ENCODE measurements at regions not wholly inside any gene's neighbourhood (a gene's known extent, or its start where the extent isn't known, plus 50 kb on each side); places are given as distances from the start of the nearest gene placed in this dataset.

- Histone ChIP-seq H3K4me1 (replicated peaks in 1 of 4; ENCODE audit: control insufficient read depth in 3 of 4, insufficient read depth in 4 of 4, low read length in 3 of 4) (peaks cover 0 to 3% (median 1%) of the 10 kb centered on the region in 4 experiments; a peak in 2 of 7 replicates), H3K36me3 (ENCODE audit: control insufficient read depth in 2 of 4, insufficient read depth in 4 of 4, low read length in 3 of 4) (no peaks in the 10 kb centered on the region), H4K5ac (ENCODE audit: insufficient read length, low read depth, low read length) (no peak overlapping the region), H2BK120ac (replicated peaks; ENCODE audit: low read depth, low read length) (no peak overlapping the region), H3K23me2 (ENCODE audit: low read depth, low read length) (no peaks in the 10 kb centered on the region), H4K8ac (ENCODE audit: extremely low read depth, insufficient read depth, low read length) (no peak overlapping the region), H3K4me2 (ENCODE audit: insufficient read depth in 1 of 2, low read depth in 2 of 2, low read length in 2 of 2) (no peak overlapping the region), H3K9ac (replicated peaks in 1 of 4; ENCODE audit: extremely low read depth in 1 of 4, low read depth in 3 of 4, low read length in 3 of 4) (no peak overlapping the region), H3K18ac (ENCODE audit: extremely low read depth, low read length) (no peak overlapping the region), H3K79me1 (ENCODE audit: low read depth, low read length) (no peaks in the 10 kb centered on the region), H3K4ac (replicated peaks; ENCODE audit: insufficient read length, low read depth, low read length) (no peak overlapping the region), H4K91ac (replicated peaks; ENCODE audit: insufficient read length, low read length) (no peak overlapping the region), H3K27ac (ENCODE audit: low read depth, low read length) (no peak overlapping the region), H2AK5ac (ENCODE audit: low read depth, low read length) (no peak overlapping the region), H2AFZ (ENCODE audit: low read length) (no peak overlapping the region), H2BK15ac (ENCODE audit: low read length) (no peak overlapping the region), H3K79me2 (ENCODE audit: control insufficient read depth in 1 of 2, insufficient read depth in 2 of 2, low read length in 2 of 2) (no peaks in the 10 kb centered on the region), H2BK20ac (ENCODE audit: low read length) (no peak overlapping the region), H4K20me1 (replicated peaks in 1 of 2; ENCODE audit: control insufficient read depth in 1 of 2, insufficient read depth in 2 of 2, low read length in 2 of 2) (no peaks in the 10 kb centered on the region), H2BK12ac (ENCODE audit: low read depth, low read length) (no peak overlapping the region), H3K56ac (replicated peaks; ENCODE audit: insufficient read length, low read depth, low read length) (no peak overlapping the region), H2BK5ac (ENCODE audit: low read depth, low read length) (no peak overlapping the region), H3K4me3 (ENCODE audit: extremely low read depth in 1 of 4, insufficient read depth in 2 of 4, low read depth in 3 of 4, low read length in 4 of 4) (no peak overlapping the region), H3K14ac (ENCODE audit: insufficient read length) (no peak overlapping the region), H3K9me3 (ENCODE audit: insufficient read depth in 2 of 2, low read depth in 1 of 2, low read length in 1 of 2) (no peaks in the 10 kb centered on the region), H3K23ac (ENCODE audit: insufficient read length) (no peak overlapping the region), H3K27me3 (replicated peaks in 1 of 4; ENCODE audit: control insufficient read depth in 3 of 4, extremely low read depth in 1 of 4, insufficient read depth in 3 of 4, low read length in 3 of 4) (no peaks in the 10 kb centered on the region)
- DNase-seq (ENCODE audit: low read depth in 1 of 2, low spot score in 2 of 2) (no peak), FAIRE-seq (no peak)
- POLR2A ChIA-PET (ENCODE audit: partially characterized antibody): no interaction called here
- no peak for TF ChIP-seq KDM4A (IDR thresholded peaks at IDR 0.05; ENCODE audit: low read depth, low read length, severe bottlenecking)
- TF ChIP-seq HDAC6 (IDR thresholded peaks at IDR 0.05; ENCODE audit: low read depth, low read length): no peak
- TF ChIP-seq MAFK (IDR thresholded peaks at IDR 0.05; ENCODE audit: low read depth, low read length): no peak
- no peak for TF ChIP-seq CBX5 (IDR thresholded peaks at IDR 0.05; ENCODE audit: low read depth, low read length)
- TF ChIP-seq EP300 (IDR thresholded peaks at IDR 0.05; ENCODE audit: borderline replicate concordance in 1 of 2, low read depth in 2 of 2, low read length in 2 of 2): no peak
- TF ChIP-seq SIN3A (conservative IDR thresholded peaks at IDR 0.05 in 1 of 2, IDR thresholded peaks at IDR 0.05 in 1 of 2; ENCODE audit: low read depth in 1 of 2, low read length in 2 of 2): no peak
- CTCF ChIA-PET (ENCODE audit: partially characterized antibody): interaction anchor here (1.0 to 1.4 kb wide), 5 partner anchors 8 to 25 kb away, joined by 3 to 4 read pairs (median 4); no protein-coding TSS in a partner anchor
- WGBS, 2 experiments (ENCODE audit: extremely low coverage in 1 of 2, insufficient coverage in 1 of 2, insufficient read length in 1 of 2, insufficient replicate concordance in 2 of 2, low coverage in 1 of 2, low lambda C conversion rate in 2 of 2, missing lambda C conversion rate in 1 of 2): 91% methylated on average over 6 of the region's 6 CpGs; no CpG with 5 or more reads in 1 of the 2 experiments
These were observed 221.2 kb upstream of the B3GAT1 start for GRCh38 chr11:134633276-134633675.
